GM06990 (cell line): ENCODE measurements at regions not wholly inside any gene's neighbourhood (a gene's known extent, or its start where the extent isn't known, plus 50 kb on each side); places are given as distances from the start of the nearest gene placed in this dataset.

Source experiments
- DNase-seq: peaks from one replicate; pipeline ENCODE4 v3.0.0-alpha.2; 2011; ENCODE audit not compliant: insufficient read length; ENCODE audit errors: extremely low read depth
- H3K27me3 ChIP-seq: replicated peaks from 2 replicates; pipeline ENCODE4 v1.6.0; 2011; ENCODE audit warnings: low read length; ENCODE audit not compliant: control insufficient read depth, insufficient read depth
- H3K36me3 ChIP-seq: 2 replicates; pipeline ENCODE4 v1.5.1; 2011; ENCODE audit warnings: low read length; ENCODE audit not compliant: control insufficient read depth, insufficient read depth
- H3K4me3 ChIP-seq: replicated peaks from 2 replicates; pipeline ENCODE4 v1.5.1; 2011; ENCODE audit warnings: low read depth, mild to moderate bottlenecking, control low read depth, low read length
- TF ChIP-seq, protein P1 (sequence below): IDR thresholded peaks from 2 replicates; pipeline ENCODE4 v1.5.1; 2011; ENCODE audit warnings: low read length, control low read depth, mild to moderate bottlenecking, inconsistent platforms; ENCODE audit not compliant: insufficient read depth, poor library complexity, severe bottlenecking

DNA sequence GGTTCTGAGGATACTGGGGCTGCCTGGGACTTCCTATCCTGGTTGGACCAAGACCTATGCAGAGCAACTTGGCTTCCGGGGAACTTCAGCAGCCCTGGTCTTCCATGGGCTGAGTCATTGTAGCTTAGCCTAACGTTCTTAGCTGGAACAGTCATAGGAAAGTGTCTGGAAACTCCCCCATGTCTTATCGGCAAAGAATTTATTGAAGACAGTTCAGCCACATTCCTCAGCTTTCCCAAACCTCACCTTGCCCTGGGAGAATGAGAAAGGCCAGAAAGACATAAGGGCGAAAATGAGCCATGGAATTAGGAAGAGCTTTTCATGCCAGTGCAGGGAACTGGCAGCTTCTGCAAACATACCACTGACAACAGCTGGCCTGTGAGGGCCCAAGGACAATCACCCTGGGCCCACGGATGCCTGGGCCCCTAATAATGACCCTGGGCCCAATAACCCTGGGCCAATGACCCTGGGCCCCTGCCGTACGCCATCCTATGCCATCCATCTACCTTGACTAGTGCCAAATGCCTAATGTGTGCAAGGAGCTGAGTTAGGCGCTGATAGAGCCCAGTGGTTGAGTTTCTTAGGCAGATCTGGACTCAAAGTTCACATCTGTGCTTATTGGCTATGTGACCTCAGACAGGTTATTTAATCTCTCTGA, 114.4 kb upstream of the GADD45A start:
- no peak for DNase-seq
- Histone ChIP-seq H3K4me3 (no peak overlapping the region), H3K27me3 (no peaks in the 10 kb centered on the region; the same call in 1 of the 2 replicates), H3K36me3 (no peaks in the 10 kb centered on the region)
- TF ChIP-seq, protein P1, sequence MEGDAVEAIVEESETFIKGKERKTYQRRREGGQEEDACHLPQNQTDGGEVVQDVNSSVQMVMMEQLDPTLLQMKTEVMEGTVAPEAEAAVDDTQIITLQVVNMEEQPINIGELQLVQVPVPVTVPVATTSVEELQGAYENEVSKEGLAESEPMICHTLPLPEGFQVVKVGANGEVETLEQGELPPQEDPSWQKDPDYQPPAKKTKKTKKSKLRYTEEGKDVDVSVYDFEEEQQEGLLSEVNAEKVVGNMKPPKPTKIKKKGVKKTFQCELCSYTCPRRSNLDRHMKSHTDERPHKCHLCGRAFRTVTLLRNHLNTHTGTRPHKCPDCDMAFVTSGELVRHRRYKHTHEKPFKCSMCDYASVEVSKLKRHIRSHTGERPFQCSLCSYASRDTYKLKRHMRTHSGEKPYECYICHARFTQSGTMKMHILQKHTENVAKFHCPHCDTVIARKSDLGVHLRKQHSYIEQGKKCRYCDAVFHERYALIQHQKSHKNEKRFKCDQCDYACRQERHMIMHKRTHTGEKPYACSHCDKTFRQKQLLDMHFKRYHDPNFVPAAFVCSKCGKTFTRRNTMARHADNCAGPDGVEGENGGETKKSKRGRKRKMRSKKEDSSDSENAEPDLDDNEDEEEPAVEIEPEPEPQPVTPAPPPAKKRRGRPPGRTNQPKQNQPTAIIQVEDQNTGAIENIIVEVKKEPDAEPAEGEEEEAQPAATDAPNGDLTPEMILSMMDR, result no peak

DNA sequence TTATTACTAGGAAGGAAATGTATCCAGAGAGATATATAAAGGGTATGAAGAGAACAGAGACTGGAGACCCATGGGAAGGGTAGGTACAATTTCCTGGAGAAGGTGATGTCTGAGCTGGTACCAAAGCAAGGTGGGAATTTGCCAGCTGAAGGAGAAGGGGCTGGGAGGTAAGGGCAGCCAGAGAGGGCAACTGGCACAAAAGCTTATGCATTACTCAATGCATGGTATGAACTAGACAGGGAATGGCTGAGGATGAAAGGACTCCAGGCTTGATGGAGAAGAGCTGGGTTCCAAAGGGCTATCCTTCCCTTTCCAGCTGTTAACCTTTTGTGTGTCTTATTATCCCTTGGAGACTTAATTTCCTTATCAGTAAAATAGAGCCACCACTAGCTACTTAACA, 113.6 kb upstream of the GADD45A start:
- TF ChIP-seq, protein P1, result no peak
- no peaks in the 10 kb centered on the region; the same call in 1 of the 2 replicates for H3K27me3 ChIP-seq
- H3K36me3 ChIP-seq, result no peaks in the 10 kb centered on the region
- no peak for DNase-seq
- H3K4me3 ChIP-seq, result no peak overlapping the region

DNA sequence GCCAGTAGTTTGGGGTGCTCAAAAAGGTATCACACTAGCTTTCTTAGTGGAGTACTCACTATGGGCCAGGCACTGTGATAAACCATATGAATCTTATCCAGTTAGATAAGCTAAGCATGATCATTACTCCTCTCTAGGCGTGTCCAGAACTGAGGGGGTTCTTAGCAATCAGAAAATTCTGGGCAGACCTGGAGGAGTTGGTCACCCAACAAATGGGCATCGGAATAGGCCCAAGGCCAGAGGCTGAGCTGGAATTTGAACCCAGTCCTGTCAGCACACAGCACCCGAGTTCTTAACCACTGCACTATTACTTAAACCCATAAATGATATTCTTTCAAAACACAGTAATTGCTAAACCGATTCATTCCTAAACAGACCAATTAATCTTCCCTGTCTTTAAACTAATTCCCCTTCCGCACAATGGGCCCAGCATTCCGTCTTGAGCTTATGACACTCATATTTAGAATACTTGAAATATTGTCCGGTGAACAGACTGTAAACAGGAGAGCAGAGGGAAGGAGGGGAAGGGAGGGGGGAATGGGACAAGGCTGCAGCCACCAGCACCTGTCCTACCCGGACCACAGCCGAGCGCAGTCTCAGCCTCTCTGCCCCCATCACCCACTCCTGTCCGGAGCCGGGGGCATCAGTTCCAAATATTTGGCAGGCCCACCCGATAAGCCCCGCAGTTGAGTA, 113.0 kb upstream of the GADD45A start:
- Histone ChIP-seq H3K4me3 (no peak overlapping the region), H3K27me3 (no peaks in the 10 kb centered on the region; the same call in 1 of the 2 replicates), H3K36me3 (no peaks in the 10 kb centered on the region)
- TF ChIP-seq, protein P1, result no peak
- DNase-seq, result no peak

DNA sequence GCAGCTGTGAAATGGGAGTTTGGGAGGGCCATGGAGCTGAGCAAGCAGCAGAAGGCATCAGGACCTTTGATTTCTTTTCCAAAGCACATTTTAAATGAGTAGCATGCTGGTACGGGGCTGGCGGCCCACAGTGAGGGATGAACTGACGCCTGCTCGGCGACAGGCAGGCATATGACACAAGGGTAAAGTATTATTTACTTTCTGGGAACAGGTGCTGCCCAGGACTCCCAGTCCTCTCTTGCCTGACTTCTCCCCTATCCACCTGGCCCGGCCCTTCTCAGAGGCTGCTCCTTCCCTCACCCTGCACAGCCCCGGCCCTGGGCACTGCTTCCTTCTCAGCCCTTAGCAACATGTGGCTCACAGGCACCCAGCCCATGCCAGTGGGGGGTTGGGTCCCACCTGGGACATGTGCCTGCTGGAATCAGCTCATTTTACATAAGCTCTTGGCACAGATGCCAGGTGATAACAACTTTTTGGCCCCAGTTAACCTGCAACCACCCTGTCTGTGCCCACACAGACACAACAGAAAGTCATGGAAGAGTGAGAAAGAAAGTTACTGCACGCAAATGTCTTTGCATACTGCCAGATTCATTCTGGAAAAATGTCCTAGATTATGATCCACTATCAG, 112.3 kb upstream of the GADD45A start:
- no peaks in the 10 kb centered on the region for H3K36me3 ChIP-seq
- no peak overlapping the region for H3K4me3 ChIP-seq
- TF ChIP-seq, protein P1, result no peak
- no peak for DNase-seq
- H3K27me3 ChIP-seq, result no peaks in the 10 kb centered on the region; the same call in 1 of the 2 replicates

DNA sequence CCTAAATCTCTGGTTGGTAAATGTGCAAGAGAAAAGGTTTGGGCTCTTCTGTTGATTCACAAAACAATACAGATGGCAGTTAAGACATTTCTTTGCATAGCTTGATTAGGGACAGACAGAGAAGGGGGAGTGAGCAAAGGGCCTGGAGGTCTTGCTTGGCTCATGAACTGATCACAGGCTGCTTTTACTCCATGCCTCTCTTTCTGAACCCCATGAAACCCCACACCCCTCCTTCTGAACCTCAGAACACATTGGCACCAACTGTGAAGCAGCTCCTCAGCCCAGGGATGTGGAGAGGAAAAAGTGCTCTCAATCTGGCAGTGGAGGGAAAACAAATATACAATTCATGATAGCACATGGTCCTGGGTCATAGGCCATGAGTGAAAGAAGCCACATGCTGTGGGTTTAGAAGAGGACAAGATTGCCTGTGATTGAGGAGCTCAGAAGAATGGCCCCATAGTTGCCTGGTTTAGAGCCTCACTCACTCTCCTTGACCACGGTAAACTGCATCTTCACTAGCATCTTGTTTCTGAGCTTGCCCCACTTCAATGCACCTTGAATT, 111.6 kb upstream of the GADD45A start:
- no peak for DNase-seq
- H3K4me3 ChIP-seq, result no peak overlapping the region
- no peaks in the 10 kb centered on the region for H3K36me3 ChIP-seq
- TF ChIP-seq, protein P1, result no peak
- no peaks in the 10 kb centered on the region; the same call in 1 of the 2 replicates for H3K27me3 ChIP-seq
